Esophagus muscularis mucosa (tissue), 4 donors: ENCODE measurements at regions not wholly inside any gene's neighbourhood (a gene's known extent, or its start where the extent isn't known, plus 50 kb on each side); places are given as distances from the start of the nearest gene placed in this dataset.

ENCODE experiments used
- DNase-seq: peaks from one replicate; pipeline ENCODE4 v3.0.0-alpha.2; 2017; ENCODE audit errors: extremely low spot score
- H3K27ac ChIP-seq, 4 donors: fragments of 200-600 bp; sonication (generic); replicated peaks in 1 of 4; 1 replicate in 3 of 4; 2 replicates in 1 of 4; pipeline ENCODE4 v1.5.1; 2016 to 2019; ENCODE audit warnings: mild to moderate bottlenecking in 1 of 4
- H3K27me3 ChIP-seq, 4 donors: fragments of 200-600 bp; sonication (generic); one replicate each; pipeline versions ENCODE4 v1.5.1 to v1.6.0; 2016 to 2019
- H3K36me3 ChIP-seq, 4 donors: fragments of 200-600 bp; sonication (generic); one replicate each; pipeline ENCODE4 v1.5.1; 2016 to 2019
- H3K4me1 ChIP-seq, 4 donors: fragments of 200-600 bp; sonication (generic); one replicate each; pipeline ENCODE4 v1.5.1; 2016 to 2019
- H3K4me3 ChIP-seq, 4 donors: fragments of 200-600 bp; sonication (generic); 1 replicate in 2 of 4; 2 replicates in 2 of 4; pipeline ENCODE4 v1.5.1; 2016 to 2019; ENCODE audit warnings: mild to moderate bottlenecking in 4 of 4, moderate library complexity in 1 of 4
- H3K9me3 ChIP-seq, 4 donors: fragments of 200-600 bp; sonication (generic); 1 replicate in 3 of 4; 2 replicates in 1 of 4; pipeline ENCODE4 v1.5.1; 2016 to 2019
- EP300 ChIP-seq: sonication (generic); formaldehyde crosslinking; IDR thresholded peaks from one replicate; pipeline ENCODE4 v1.6.1; 2017; ENCODE audit warnings: antibody characterized with exemption
- POLR2A ChIP-seq: fragments of 450-650 bp; IDR thresholded peaks from one replicate; pipeline ENCODE4 v1.6.1; 2017; ENCODE audit warnings: antibody characterized with exemption, moderate library complexity, mild to moderate bottlenecking, low read depth
- POLR2AphosphoS5 ChIP-seq, 2 donors: sonication (generic); formaldehyde crosslinking; IDR thresholded peaks; one replicate each; pipeline ENCODE4 v1.6.1; 2017; ENCODE audit warnings: antibody characterized with exemption in 2 of 2
- WGBS: methylation state at CpG from one replicate; pipeline ENCODE4 v1.1.5; 2018; 5-methylcytosine and 5-hydroxymethylcytosine counted together
- intact Hi-C: fragments of 100-400 bp; cut with DNase I; formaldehyde crosslinking; loops from one replicate; pipeline ENCODE4 v1.15.1; 2023
- TF ChIP-seq, protein P1 (sequence below), 3 experiments: fragments of 200-600 bp in 2 of 3; fragments of 450-650 bp in 1 of 3; sonication (generic) in 2 of 3; IDR thresholded peaks; one replicate each; pipeline ENCODE4 v1.5.1; 2017 to 2019; ENCODE audit warnings: antibody characterized with exemption in 3 of 3, mild to moderate bottlenecking in 2 of 3, moderate library complexity in 1 of 3

DNA sequence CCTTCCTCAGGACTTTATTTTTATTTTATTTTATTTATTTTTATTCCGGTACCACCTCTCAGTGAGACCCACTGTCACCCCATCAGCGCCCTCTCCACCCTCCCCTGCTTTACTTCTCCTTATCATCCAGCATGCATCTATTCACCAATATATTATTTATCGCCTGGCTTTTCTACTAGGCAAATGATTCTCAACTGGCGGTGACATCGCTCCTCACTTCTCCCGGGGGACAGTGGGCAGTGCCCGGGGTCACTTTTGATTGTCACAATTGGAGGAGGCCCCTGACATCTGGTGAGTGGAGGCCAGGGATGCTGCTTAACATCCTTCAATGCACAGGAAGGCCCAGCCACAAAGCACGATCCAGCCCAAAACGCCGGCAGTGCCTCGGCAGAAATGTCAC, 138.7 kb downstream of the ETS2 start:
- no peak overlapping the region for H3K27ac ChIP-seq
- no peaks in the 10 kb centered on the region for H3K27me3 ChIP-seq
- no peak for DNase-seq
- 97% methylated on average over 11 of the region's 11 CpGs for WGBS
- no peak overlapping the region for H3K4me3 ChIP-seq
- H3K9me3 ChIP-seq, result no peaks in the 10 kb centered on the region
- H3K36me3 ChIP-seq, result no peaks in the 10 kb centered on the region
- H3K4me1 ChIP-seq, result no peaks in the 10 kb centered on the region
- intact Hi-C loops, result no loop called here
- TF ChIP-seq POLR2A, result no peak
- TF ChIP-seq, protein P1, sequence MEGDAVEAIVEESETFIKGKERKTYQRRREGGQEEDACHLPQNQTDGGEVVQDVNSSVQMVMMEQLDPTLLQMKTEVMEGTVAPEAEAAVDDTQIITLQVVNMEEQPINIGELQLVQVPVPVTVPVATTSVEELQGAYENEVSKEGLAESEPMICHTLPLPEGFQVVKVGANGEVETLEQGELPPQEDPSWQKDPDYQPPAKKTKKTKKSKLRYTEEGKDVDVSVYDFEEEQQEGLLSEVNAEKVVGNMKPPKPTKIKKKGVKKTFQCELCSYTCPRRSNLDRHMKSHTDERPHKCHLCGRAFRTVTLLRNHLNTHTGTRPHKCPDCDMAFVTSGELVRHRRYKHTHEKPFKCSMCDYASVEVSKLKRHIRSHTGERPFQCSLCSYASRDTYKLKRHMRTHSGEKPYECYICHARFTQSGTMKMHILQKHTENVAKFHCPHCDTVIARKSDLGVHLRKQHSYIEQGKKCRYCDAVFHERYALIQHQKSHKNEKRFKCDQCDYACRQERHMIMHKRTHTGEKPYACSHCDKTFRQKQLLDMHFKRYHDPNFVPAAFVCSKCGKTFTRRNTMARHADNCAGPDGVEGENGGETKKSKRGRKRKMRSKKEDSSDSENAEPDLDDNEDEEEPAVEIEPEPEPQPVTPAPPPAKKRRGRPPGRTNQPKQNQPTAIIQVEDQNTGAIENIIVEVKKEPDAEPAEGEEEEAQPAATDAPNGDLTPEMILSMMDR (IDR thresholded peaks at IDR 0.05), result no peak
- TF ChIP-seq EP300, result no peak
- TF ChIP-seq POLR2AphosphoS5 (IDR thresholded peaks at IDR 0.05), result no peak

- Histone ChIP-seq H3K27me3 (no peaks in the 10 kb centered on the region), H3K36me3 (no peaks in the 10 kb centered on the region), H3K4me3 (no peak overlapping the region), H3K4me1 (no peaks in the 10 kb centered on the region), H3K9me3 (no peaks in the 10 kb centered on the region), H3K27ac (no peak overlapping the region)
- intact Hi-C loops, result no loop called here
- WGBS, result 94% methylated on average over 7 of the region's 7 CpGs
- no peak for DNase-seq
- TF ChIP-seq EP300 (no peak), POLR2A (no peak), POLR2AphosphoS5 (IDR thresholded peaks at IDR 0.05) (no peak)
- TF ChIP-seq, protein P1 (IDR thresholded peaks at IDR 0.05), result no peak
Measured at GRCh38 chr21:38942748-38943211, 137.1 kb downstream of the ETS2 start.

DNA sequence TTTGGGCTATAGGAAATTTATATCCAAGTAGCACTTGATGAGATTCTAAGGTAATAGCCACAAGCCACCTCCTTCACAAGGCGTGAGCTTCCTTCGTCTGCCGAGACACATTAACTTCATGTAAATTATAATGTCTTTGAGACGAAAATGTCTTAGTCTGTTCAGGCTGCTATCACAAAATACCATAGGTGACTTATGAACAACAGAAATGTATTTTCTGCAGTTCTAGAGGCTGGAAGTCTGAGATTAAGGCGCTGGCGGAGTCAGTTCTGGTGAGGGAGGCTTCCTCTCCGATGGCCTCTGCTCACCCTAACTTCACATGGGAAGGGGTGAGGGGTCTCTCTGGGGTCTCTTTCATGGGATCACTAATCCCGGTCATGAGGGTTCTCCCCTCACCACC, 133.0 kb downstream of the ETS2 start:
- TF ChIP-seq POLR2AphosphoS5 (IDR thresholded peaks at IDR 0.05), result no peak
- TF ChIP-seq POLR2A, result no peak
- no peak for TF ChIP-seq EP300
- TF ChIP-seq, protein P1 (IDR thresholded peaks at IDR 0.05), result no peak
- no peak for DNase-seq

GRCh38 chr21:38938343-38938742, 132.6 kb downstream of the ETS2 start:
- Histone ChIP-seq H3K4me1 (no peaks in the 10 kb centered on the region), H3K36me3 (no peaks in the 10 kb centered on the region), H3K27ac (no peak overlapping the region), H3K27me3 (no peaks in the 10 kb centered on the region), H3K9me3 (no peaks in the 10 kb centered on the region), H3K4me3 (no peak overlapping the region)
- WGBS, result 69% methylated on average over 7 of the region's 7 CpGs
- DNase-seq, result no peak
- no peak for TF ChIP-seq EP300
- TF ChIP-seq POLR2A, result no peak
- TF ChIP-seq, protein P1 (IDR thresholded peaks at IDR 0.05), result no peak
- no peak for TF ChIP-seq POLR2AphosphoS5 (IDR thresholded peaks at IDR 0.05)
- intact Hi-C loops, result no loop called here

More for the DNA sequence above, 133.0 kb downstream of the ETS2 start:
- Histone ChIP-seq H3K4me1 (no peaks in the 10 kb centered on the region), H3K9me3 (no peaks in the 10 kb centered on the region), H3K4me3 (no peak overlapping the region), H3K27ac (no peak overlapping the region), H3K36me3 (no peaks in the 10 kb centered on the region), H3K27me3 (no peaks in the 10 kb centered on the region)
- intact Hi-C loops, result no loop called here
- WGBS, result 80% methylated on average over 8 of the region's 8 CpGs

DNA sequence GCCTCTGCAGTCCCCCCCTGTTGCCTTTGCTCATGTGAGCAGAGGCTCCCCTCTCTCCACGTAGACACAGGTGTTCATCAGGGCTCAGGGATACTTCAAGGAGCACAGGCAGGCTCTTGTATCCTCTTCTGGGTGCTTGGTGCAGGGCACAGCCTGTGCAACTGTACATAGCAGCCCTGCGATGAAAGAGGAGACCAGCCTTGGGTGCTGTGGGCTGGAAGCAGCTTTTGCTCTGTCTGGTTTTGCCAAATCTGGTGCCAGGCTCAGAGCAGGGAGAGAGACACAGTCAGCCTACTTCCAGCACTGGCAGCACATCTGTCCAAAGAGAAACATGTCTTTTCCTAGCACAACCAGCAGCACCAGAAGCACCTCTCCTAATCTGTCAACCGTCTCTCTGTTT, 132.1 kb downstream of the ETS2 start:
- no peak for DNase-seq
- intact Hi-C loops, result no loop called here
- no peaks in the 10 kb centered on the region for H3K27me3 ChIP-seq
- H3K36me3 ChIP-seq, result no peaks in the 10 kb centered on the region
- TF ChIP-seq EP300, result no peak
- TF ChIP-seq POLR2AphosphoS5 (IDR thresholded peaks at IDR 0.05), result no peak
- TF ChIP-seq, protein P1 (IDR thresholded peaks at IDR 0.05), result no peak
- no peak for TF ChIP-seq POLR2A
- H3K4me3 ChIP-seq, result no peak overlapping the region
- H3K9me3 ChIP-seq, result no peaks in the 10 kb centered on the region
- H3K4me1 ChIP-seq, result no peaks in the 10 kb centered on the region
- no peak overlapping the region for H3K27ac ChIP-seq
- 91% methylated on average over 3 of the region's 3 CpGs for WGBS
